DOHH2 (cell line): ENCODE measurements at regions not wholly inside any gene's neighbourhood (a gene's known extent, or its start where the extent isn't known, plus 50 kb on each side); places are given as distances from the start of the nearest gene placed in this dataset.

Experiments used
- EZH2phosphoT487 ChIP-seq: fragments of 200-600 bp; sonication (generic); IDR thresholded peaks from 2 replicates; pipeline ENCODE4 v1.6.1; 2017; ENCODE audit warnings: borderline replicate concordance, mild to moderate bottlenecking, antibody characterized with exemption, low read length, moderate library complexity, mixed read lengths
- TF ChIP-seq, protein P1 (sequence below): fragments of 200-600 bp; sonication (generic); IDR thresholded peaks from one replicate; pipeline ENCODE4 v1.5.1; 2014; ENCODE audit warnings: antibody characterized with exemption, mild to moderate bottlenecking, low read depth, low read length; ENCODE audit not compliant: poor library complexity, severe bottlenecking

- TF ChIP-seq, protein P1, sequence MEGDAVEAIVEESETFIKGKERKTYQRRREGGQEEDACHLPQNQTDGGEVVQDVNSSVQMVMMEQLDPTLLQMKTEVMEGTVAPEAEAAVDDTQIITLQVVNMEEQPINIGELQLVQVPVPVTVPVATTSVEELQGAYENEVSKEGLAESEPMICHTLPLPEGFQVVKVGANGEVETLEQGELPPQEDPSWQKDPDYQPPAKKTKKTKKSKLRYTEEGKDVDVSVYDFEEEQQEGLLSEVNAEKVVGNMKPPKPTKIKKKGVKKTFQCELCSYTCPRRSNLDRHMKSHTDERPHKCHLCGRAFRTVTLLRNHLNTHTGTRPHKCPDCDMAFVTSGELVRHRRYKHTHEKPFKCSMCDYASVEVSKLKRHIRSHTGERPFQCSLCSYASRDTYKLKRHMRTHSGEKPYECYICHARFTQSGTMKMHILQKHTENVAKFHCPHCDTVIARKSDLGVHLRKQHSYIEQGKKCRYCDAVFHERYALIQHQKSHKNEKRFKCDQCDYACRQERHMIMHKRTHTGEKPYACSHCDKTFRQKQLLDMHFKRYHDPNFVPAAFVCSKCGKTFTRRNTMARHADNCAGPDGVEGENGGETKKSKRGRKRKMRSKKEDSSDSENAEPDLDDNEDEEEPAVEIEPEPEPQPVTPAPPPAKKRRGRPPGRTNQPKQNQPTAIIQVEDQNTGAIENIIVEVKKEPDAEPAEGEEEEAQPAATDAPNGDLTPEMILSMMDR = no peak
- no peak for TF ChIP-seq EZH2phosphoT487
These were observed 696.3 kb upstream of the UBE2E2 start for GRCh38 chr3:22506871-22507270.
